ENCODE measurements at regions not wholly inside any gene's neighbourhood (a gene's known extent, or its start where the extent isn't known, plus 50 kb on each side); places are given as distances from the start of the nearest gene placed in this dataset.

DNA sequence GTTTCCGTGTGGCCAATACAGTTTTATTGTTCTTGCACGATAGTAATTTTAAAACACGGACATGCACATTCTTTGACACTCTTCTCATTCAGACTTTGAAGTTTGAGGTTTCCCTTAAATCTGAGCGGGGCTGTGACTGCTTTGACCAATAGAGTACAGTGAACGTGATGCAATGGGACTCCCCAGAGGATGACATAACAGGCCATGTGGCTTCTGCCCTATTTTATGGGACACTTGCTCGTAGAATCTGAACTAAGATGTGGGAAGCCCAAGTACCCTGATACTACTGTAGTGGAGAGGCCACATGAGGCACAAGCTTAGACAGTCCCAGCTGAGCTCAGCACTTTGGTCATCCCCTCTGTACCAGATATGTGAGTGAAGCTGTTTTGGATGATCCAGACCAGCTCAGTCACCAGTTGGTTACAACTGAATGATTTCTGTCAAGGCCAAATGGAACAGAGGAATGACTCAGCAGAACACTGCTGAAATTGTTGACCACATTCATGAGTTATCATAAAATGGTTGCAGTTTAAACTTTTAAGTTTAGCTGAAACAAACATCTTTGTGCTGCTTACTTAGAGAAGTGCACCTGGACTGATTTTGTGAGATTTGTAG is 279.4 kb downstream of the RFPL4B start:
- no peak for TF ChIP-seq POLR2A (IDR thresholded peaks at IDR 0.05; ENCODE audit: low read depth)
- TF ChIP-seq EP300 (IDR thresholded peaks at IDR 0.05): no peak
- TF ChIP-seq, protein P1, sequence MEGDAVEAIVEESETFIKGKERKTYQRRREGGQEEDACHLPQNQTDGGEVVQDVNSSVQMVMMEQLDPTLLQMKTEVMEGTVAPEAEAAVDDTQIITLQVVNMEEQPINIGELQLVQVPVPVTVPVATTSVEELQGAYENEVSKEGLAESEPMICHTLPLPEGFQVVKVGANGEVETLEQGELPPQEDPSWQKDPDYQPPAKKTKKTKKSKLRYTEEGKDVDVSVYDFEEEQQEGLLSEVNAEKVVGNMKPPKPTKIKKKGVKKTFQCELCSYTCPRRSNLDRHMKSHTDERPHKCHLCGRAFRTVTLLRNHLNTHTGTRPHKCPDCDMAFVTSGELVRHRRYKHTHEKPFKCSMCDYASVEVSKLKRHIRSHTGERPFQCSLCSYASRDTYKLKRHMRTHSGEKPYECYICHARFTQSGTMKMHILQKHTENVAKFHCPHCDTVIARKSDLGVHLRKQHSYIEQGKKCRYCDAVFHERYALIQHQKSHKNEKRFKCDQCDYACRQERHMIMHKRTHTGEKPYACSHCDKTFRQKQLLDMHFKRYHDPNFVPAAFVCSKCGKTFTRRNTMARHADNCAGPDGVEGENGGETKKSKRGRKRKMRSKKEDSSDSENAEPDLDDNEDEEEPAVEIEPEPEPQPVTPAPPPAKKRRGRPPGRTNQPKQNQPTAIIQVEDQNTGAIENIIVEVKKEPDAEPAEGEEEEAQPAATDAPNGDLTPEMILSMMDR (IDR thresholded peaks at IDR 0.05): no peak
